Kidney (tissue), 13 donors: ENCODE measurements at regions not wholly inside any gene's neighbourhood (a gene's known extent, or its start where the extent isn't known, plus 50 kb on each side); places are given as distances from the start of the nearest gene placed in this dataset.
A peak's percentile ranks its signal among the peaks of the same experiment; 100 is the strongest.

Experiments
- DNase-seq, 5 donors: peaks; one replicate each; pipeline ENCODE4 v3.0.0-alpha.2; 2013 to 2020
- FAIRE-seq: peaks from 2 replicates; lab custom pipeline; 2012; peaks lifted over from hg19 to GRCh38; lab: Jason Lieb, UNC
- H3K27ac ChIP-seq, 2 donors: one replicate each; pipeline ENCODE4 v1.7.0; 2013; ENCODE audit warnings: low read depth in 2 of 2, low read length in 2 of 2, inconsistent platforms in 1 of 2
- H3K27me3 ChIP-seq: one replicate; pipeline ENCODE4 v1.7.1; 2013; ENCODE audit warnings: low read length, inconsistent platforms; ENCODE audit not compliant: control insufficient read depth, insufficient read depth
- H3K36me3 ChIP-seq, 3 donors: one replicate each; pipeline versions ENCODE4 v1.7.0 to v1.7.1; 2013; ENCODE audit warnings: low read length in 3 of 3, control low read depth in 1 of 3, inconsistent platforms in 1 of 3; ENCODE audit not compliant: insufficient read depth in 3 of 3, control insufficient read depth in 2 of 3
- H3K4me1 ChIP-seq, 3 donors: one replicate each; pipeline versions ENCODE4 v1.7.0 to v1.7.1; 2013; ENCODE audit warnings: low read length in 3 of 3, inconsistent platforms in 1 of 3, low read depth in 1 of 3; ENCODE audit not compliant: control insufficient read depth in 2 of 3, insufficient read depth in 2 of 3
- H3K4me3 ChIP-seq, 3 donors: one replicate each; pipeline versions ENCODE4 v1.7.0 to v1.8.1; 2013; ENCODE audit warnings: low read length in 3 of 3, control low read depth in 1 of 3, inconsistent platforms in 1 of 3
- H3K9ac ChIP-seq, 3 donors: one replicate each; pipeline versions ENCODE4 v1.7.0 to v1.7.1; 2013; ENCODE audit warnings: low read length in 3 of 3, control low read depth in 1 of 3, inconsistent platforms in 1 of 3
- H3K9me3 ChIP-seq, 3 donors: one replicate each; pipeline versions ENCODE4 v1.7.0 to v1.7.1; 2013; ENCODE audit warnings: low read length in 3 of 3, control low read depth in 1 of 3, inconsistent platforms in 1 of 3; ENCODE audit not compliant: control insufficient read depth in 2 of 3, insufficient read depth in 1 of 3
- CTCF ChIP-seq: IDR thresholded peaks from 3 replicates; pipeline ENCODE4 v1.5.1; 2012; ENCODE audit warnings: mild to moderate bottlenecking, moderate library complexity, borderline replicate concordance; ENCODE audit not compliant: insufficient read depth; ENCODE audit errors: extremely low read depth
- intact Hi-C: fragments of 100-400 bp; cut with DNase I; formaldehyde crosslinking; loops from one replicate; pipeline ENCODE4 v1.11.1; 2022
- donor health status: control.
- donor health status: control.
- donor health status: control.
- donor health status: control.
- donor health status: control.
- donor health status: DM: yes; HTN: yes; CAD: no.
- donor health status: Normal renal cell carcinoma (clear cell type).

- FAIRE-seq (no peak), DNase-seq (no peak)
- H3K4me3 ChIP-seq: no peak overlapping the region
- H3K27ac ChIP-seq: no peak overlapping the region
- peaks cover 0 to 10% (median 0%) of the 10 kb centered on the region in 3 donors for H3K9me3 ChIP-seq
- H3K27me3 ChIP-seq: no peaks in the 10 kb centered on the region
- no peaks in the 10 kb centered on the region for H3K36me3 ChIP-seq
- no peaks in the 10 kb centered on the region for H3K4me1 ChIP-seq
- no peak for TF ChIP-seq CTCF
- intact Hi-C loops: no loop called here
- H3K9ac ChIP-seq: no peak overlapping the region
Measured at GRCh38 chr16:86359571-86359970, 150.8 kb upstream of the FOXF1 start.

- H3K27me3 ChIP-seq: peaks cover 2% of the 10 kb centered on the region
- H3K9me3 ChIP-seq: no peaks in the 10 kb centered on the region
- no peaks in the 10 kb centered on the region for H3K36me3 ChIP-seq
- H3K9ac ChIP-seq: no peak overlapping the region
- no peak overlapping the region for H3K4me3 ChIP-seq
- H3K27ac ChIP-seq: no peak overlapping the region
- no peak for FAIRE-seq
- TF ChIP-seq CTCF: no peak
- no peaks in the 10 kb centered on the region for H3K4me1 ChIP-seq
- peak in 1 of 5 donors; percentile 46 for DNase-seq
- intact Hi-C loops: no loop called here
Measured at GRCh38 chr16:86362155-86362849, 148.0 kb upstream of the FOXF1 start.

- Histone ChIP-seq H3K27me3 (peaks cover 2% of the 10 kb centered on the region), H3K4me3 (no peak overlapping the region), H3K4me1 (no peaks in the 10 kb centered on the region), H3K9me3 (no peaks in the 10 kb centered on the region), H3K36me3 (no peaks in the 10 kb centered on the region), H3K27ac (no peak overlapping the region), H3K9ac (no peak overlapping the region)
- FAIRE-seq (no peak), DNase-seq (no peak)
- no peak for TF ChIP-seq CTCF
- intact Hi-C loops: no loop called here
Measured at GRCh38 chr16:86363057-86363490, 147.3 kb upstream of the FOXF1 start.
